Heart left ventricle (tissue), 16 donors: ENCODE measurements at regions not wholly inside any gene's neighbourhood (a gene's known extent, or its start where the extent isn't known, plus 50 kb on each side); places are given as distances from the start of the nearest gene placed in this dataset.

Experiments
- ATAC-seq, 4 donors: fragments of 200-7000 bp; cut with Tn5 transposase; one replicate each; pipeline ENCODE4 v1.9.1; 2020 to 2022; ENCODE audit warnings: moderate library complexity in 4 of 4, mild to moderate bottlenecking in 3 of 4, moderate number of reproducible peaks in 1 of 4
- DNase-seq, 5 donors: peaks; one replicate each; pipeline ENCODE4 v3.0.0-alpha.2; 2020
- H3K27ac ChIP-seq, 12 donors: fragments of 200-600 bp; sonication (generic) in 4 of 12; one replicate each; pipeline versions ENCODE4 v1.5.0 to v1.8.0; 2016 to 2022; ENCODE audit warnings: mild to moderate bottlenecking in 2 of 12
- H3K27me3 ChIP-seq, 9 donors: fragments of 200-600 bp; sonication (generic) in 2 of 9; one replicate each; pipeline versions ENCODE4 v1.5.1 to v1.8.0; 2016 to 2022; ENCODE audit warnings: mild to moderate bottlenecking in 3 of 9
- H3K36me3 ChIP-seq, 9 donors: fragments of 200-600 bp; sonication (generic) in 2 of 9; one replicate each; pipeline versions ENCODE4 v1.5.0 to v1.8.0; 2018 to 2022; ENCODE audit warnings: mild to moderate bottlenecking in 2 of 9
- H3K4me1 ChIP-seq, 12 donors: fragments of 200-600 bp; sonication (generic) in 4 of 12; one replicate each; pipeline versions ENCODE4 v1.5.0 to v1.8.0; 2016 to 2022; ENCODE audit warnings: mild to moderate bottlenecking in 3 of 12
- H3K4me3 ChIP-seq, 12 donors: fragments of 200-600 bp; sonication (generic) in 4 of 12; one replicate each; pipeline versions ENCODE4 v1.5.0 to v1.8.0; 2017 to 2022; ENCODE audit warnings: mild to moderate bottlenecking in 9 of 12, moderate library complexity in 4 of 12
- H3K9me3 ChIP-seq, 12 donors: fragments of 200-600 bp; sonication (generic) in 4 of 12; one replicate each; pipeline versions ENCODE4 v1.5.0 to v1.8.0; 2016 to 2022; ENCODE audit warnings: mild to moderate bottlenecking in 1 of 12
- POLR2A ChIP-seq, 2 donors: fragments of 450-650 bp; IDR thresholded peaks; one replicate each; pipeline ENCODE4 v1.6.1; 2017; ENCODE audit warnings: antibody characterized with exemption in 2 of 2, mild to moderate bottlenecking in 2 of 2, moderate library complexity in 2 of 2
- WGBS, 4 donors: extraction: QIAGEN DNeasy Blood & Tissue Kit in 2 of 4; methylation state at CpG; one replicate each; pipeline versions ENCODE4 v1.1.5 to v1.1.7; 2013 to 2018; 5-methylcytosine and 5-hydroxymethylcytosine counted together
- intact Hi-C, 10 donors: fragments of 100-400 bp; cut with DNase I; formaldehyde crosslinking; loops; one replicate each; pipeline versions ENCODE4 v1.11.1 to v1.14.2; 2022
- TF ChIP-seq, protein P1 (sequence below), 12 donors: fragments of 200-600 bp; sonication (generic) in 4 of 12; IDR thresholded peaks; one replicate each; pipeline versions ENCODE4 v1.5.0 to v1.8.0; 2018 to 2022; ENCODE audit warnings: antibody characterized with exemption in 12 of 12, mild to moderate bottlenecking in 5 of 12
- donor health status: ischemic (EF 13 %, LVEDD 7.1; RV severe dilation, severe dysfunction).
- donor health status: healthy with polysubstance abuse.
- donor health status: DM: no; HTN: yes; CAD: no.
- donor health status: DM: no; HTN: no; CAD: no.
- donor health status: ischemic (EF 25% LVEDD 6.9; RV normal size, moderate dysfunction).
- donor health status: ischemic (EF 25% LVEDD 5.7; RV mildly dilated, moderate dysfunction).
- donor health status: healthy.
- donor health status: DM: yes; HTN: yes; CAD: no.
- donor health status: ischemic (EF 35%, LVEDD 5.7; RV mildly dilated, moderate dysfunction).
- donor health status: nonischemic (EF 11% LVEDD 7.7; RV severe dilation, severe dysfunction).
- donor health status: DM: yes; HTN: yes; CAD: no.
- donor health status: PGD.
- donor health status: ischemic (EF 29% LVEDD 5.4; RV normal size, mild dysfunction).
- donor health status: nonischemic (EF 23%, LVEDD 6.1; RV moderate dilation, normal function).

DNA sequence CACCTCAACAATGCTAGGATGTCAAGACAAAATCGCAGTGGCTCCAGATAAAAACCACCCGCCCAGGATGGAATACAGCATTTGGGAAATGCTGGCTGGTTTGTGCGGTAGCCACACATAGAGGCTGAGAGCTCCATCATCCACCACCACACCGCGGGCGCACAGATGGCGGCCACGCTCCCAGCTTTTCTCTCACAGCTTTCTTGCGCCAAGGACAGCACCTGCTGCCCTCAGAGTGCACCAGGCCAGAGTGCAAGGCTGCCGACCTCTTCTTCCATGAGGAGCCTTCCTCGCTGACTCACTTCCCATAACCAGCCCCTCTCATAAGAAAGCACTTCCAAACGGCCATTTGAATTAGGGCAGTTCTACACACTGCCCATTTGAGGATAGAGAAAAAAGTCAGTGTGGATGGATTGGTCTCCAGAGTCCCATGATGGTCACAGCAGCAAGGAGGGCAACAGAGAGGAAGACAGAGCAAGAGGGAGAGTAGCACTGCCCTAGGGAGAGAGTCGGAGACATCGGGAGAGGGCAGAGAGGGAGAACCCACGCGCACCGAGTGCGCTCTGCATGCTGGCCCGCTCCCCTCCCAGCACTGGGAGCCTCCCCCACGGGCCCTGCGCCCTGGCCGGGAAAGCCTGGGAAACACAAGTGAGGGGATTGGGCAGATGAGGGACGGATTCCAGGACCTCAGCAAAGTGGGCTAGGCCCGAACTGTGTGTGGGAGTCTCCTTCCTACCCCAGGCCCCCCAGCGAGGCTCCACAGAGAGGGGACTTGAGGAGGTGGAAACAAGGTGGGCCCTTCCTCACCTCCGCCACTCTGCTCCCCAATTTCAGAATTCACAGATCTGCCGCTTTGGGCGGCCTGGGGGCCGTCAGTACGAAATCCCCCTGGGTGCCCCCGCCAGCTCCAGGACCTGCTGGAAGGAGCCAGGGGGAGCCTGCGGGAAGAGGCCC, 156.9 kb downstream of the USP12 start:
- ATAC-seq (no peak), DNase-seq (no peak)
- no peak overlapping the region for H3K27ac ChIP-seq
- TF ChIP-seq, protein P1, sequence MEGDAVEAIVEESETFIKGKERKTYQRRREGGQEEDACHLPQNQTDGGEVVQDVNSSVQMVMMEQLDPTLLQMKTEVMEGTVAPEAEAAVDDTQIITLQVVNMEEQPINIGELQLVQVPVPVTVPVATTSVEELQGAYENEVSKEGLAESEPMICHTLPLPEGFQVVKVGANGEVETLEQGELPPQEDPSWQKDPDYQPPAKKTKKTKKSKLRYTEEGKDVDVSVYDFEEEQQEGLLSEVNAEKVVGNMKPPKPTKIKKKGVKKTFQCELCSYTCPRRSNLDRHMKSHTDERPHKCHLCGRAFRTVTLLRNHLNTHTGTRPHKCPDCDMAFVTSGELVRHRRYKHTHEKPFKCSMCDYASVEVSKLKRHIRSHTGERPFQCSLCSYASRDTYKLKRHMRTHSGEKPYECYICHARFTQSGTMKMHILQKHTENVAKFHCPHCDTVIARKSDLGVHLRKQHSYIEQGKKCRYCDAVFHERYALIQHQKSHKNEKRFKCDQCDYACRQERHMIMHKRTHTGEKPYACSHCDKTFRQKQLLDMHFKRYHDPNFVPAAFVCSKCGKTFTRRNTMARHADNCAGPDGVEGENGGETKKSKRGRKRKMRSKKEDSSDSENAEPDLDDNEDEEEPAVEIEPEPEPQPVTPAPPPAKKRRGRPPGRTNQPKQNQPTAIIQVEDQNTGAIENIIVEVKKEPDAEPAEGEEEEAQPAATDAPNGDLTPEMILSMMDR (IDR thresholded peaks at IDR 0.05): no peak
- TF ChIP-seq POLR2A (IDR thresholded peaks at IDR 0.05): no peak
- intact Hi-C loops: no loop called here
- 85 to 89% (median 86%) methylated on average over 32 of the region's 32 CpGs for WGBS, 4 donors
- H3K4me1 ChIP-seq: no peaks in the 10 kb centered on the region
- no peaks in the 10 kb centered on the region for H3K9me3 ChIP-seq
- no peaks in the 10 kb centered on the region for H3K36me3 ChIP-seq
- H3K4me3 ChIP-seq: no peak overlapping the region
- no peaks in the 10 kb centered on the region for H3K27me3 ChIP-seq

DNA sequence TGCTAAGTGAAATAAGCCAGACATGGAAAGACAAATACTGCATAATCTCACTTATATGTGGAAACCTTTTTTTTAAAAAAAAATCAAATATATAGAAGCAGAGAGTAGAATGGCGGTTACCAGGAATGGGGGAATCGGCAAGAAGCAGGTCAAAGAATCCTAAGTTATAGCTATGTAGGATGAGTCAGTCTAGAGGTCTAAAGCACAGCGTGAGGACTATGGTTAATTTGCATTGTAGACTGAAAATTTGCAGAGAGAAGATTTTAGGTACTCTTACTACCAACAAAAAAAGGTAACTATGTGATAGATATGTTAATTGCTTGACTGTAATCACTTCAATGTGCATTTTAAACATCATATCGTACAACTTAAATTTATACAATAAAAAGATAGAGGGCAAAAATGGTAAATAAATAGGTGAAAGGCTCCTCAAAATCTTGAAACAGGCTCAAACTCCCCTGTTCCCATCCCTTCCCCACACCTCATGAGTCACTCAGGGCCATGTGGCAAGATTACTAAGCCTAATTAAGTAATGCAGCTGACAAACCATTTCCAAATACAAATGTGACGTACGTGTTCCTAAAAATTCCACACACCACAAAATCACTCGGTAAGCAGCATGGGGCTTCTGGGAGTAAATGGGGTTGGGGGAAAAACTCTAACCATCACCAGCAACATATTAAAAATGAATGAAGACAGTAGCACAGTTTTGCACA, 159.0 kb downstream of the USP12 start:
- Histone ChIP-seq H3K9me3 (no peaks in the 10 kb centered on the region), H3K4me1 (no peaks in the 10 kb centered on the region), H3K36me3 (no peaks in the 10 kb centered on the region), H3K4me3 (no peak overlapping the region), H3K27ac (no peak overlapping the region), H3K27me3 (peaks cover 0 to 3% (median 0%) of the 10 kb centered on the region in 9 donors)
- intact Hi-C loops: no loop called here
- no peak for DNase-seq
- WGBS, 4 donors: 88 to 89% (median 89%) methylated on average over 7 of the region's 7 CpGs
- ATAC-seq: no peak
- TF ChIP-seq, protein P1 (IDR thresholded peaks at IDR 0.05): no peak
- no peak for TF ChIP-seq POLR2A (IDR thresholded peaks at IDR 0.05)

DNA sequence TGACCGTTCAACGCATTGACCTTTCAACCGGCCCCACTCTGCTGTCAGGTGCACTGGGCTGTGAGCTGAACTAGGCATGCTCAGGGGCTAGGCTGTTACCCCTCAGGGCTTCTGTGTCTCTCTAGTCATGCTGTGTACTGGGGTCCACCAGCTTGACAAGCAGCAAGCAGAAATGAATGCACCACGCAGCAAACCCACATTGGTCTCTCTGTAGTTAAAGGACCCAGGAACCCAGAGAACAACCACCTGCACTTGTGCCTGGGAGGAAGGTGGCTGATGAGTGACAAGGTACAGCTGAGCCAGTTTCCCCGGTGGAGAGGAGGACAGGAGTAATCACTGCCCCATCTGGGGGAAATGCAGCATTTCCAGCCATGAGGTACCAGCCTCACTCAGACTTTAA, 159.9 kb downstream of the USP12 start:
- Histone ChIP-seq H3K9me3 (no peaks in the 10 kb centered on the region), H3K36me3 (no peaks in the 10 kb centered on the region), H3K4me1 (peaks cover 0 to 8% (median 4%) of the 10 kb centered on the region in 12 donors), H3K27ac (no peak overlapping the region), H3K27me3 (peaks cover 0 to 13% (median 0%) of the 10 kb centered on the region in 9 donors), H3K4me3 (no peak overlapping the region)
- WGBS, 4 donors: 59 to 76% (median 72%) methylated on average over 5 of the region's 5 CpGs
- no peak for ATAC-seq
- no peak for DNase-seq
- TF ChIP-seq, protein P1 (IDR thresholded peaks at IDR 0.05): no peak
- no peak for TF ChIP-seq POLR2A (IDR thresholded peaks at IDR 0.05)
- intact Hi-C loops: no loop called here

DNA sequence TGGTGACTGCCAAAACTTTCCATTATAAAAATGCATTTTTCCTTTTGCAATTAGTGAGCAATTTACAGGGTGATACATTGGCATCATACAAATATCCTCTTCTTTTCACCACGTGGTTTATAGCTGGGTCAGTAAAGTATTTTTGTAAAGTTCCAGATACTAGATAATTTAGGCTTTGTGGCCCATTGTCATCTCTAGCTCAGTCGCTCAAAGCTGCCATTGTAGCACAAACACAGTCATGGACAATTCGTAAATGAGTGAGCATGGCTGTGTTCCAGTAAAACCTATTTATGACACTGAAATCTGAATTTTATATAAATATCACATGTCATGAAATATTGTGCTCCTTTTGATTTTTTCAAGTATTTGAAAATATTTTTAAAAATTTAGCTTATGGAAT, 162.9 kb downstream of the USP12 start:
- no peak for ATAC-seq
- Histone ChIP-seq H3K27me3 (peaks cover 0 to 20% (median 0%) of the 10 kb centered on the region in 9 donors), H3K4me3 (no peak overlapping the region), H3K9me3 (no peaks in the 10 kb centered on the region), H3K36me3 (no peaks in the 10 kb centered on the region), H3K4me1 (peaks cover 0 to 21% (median 14%) of the 10 kb centered on the region in 12 donors), H3K27ac (no peak overlapping the region)
- intact Hi-C loops: no loop called here
- 54 to 93% (median 59%) methylated on average over 3 of the region's 3 CpGs for WGBS, 4 donors
- DNase-seq: no peak
- TF ChIP-seq POLR2A (IDR thresholded peaks at IDR 0.05): no peak
- TF ChIP-seq, protein P1 (IDR thresholded peaks at IDR 0.05): no peak
